HG02840 (cell line): ENCODE measurements at regions not wholly inside any gene's neighbourhood (a gene's known extent, or its start where the extent isn't known, plus 50 kb on each side); places are given as distances from the start of the nearest gene placed in this dataset.
"Not testable (repeated sequence)": the region's sequence is repeated elsewhere in the genome, so short reads cannot be mapped to it uniquely, and the experiment has no call there.

Experiments used
- ATAC-seq: cut with Tn5 transposase; IDR thresholded peaks from one replicate; pipeline ENCODE4 v1.9.1; 2021; ENCODE audit warnings: mild to moderate bottlenecking, moderate library complexity, moderate number of reproducible peaks; ENCODE audit not compliant: unreplicated experiment, low FRiP score

- ATAC-seq = no peak
Observed at GRCh38 chr13:54563286-54563685, 1534.7 kb downstream of the OLFM4 start.

DNA sequence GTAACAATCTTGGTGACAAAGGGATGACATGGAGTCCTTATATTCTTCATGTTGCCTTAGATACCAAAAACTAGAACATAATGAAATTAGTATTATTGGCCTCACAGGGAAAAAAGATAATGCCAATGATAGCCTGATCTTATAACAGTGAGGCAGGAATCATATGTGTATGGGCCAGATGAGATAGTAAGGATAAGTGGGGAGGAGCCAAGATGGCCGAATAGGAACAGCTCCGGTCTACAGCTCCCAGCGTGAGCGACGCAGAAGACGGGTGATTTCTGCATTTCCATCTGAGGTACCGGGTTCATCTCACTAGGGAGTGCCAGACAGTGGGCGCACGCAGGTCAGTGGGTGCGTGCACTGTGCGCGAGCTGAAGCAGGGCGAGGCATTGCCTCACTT is 1543.4 kb downstream of the OLFM4 start:
- not testable (repeated sequence) for ATAC-seq

DNA sequence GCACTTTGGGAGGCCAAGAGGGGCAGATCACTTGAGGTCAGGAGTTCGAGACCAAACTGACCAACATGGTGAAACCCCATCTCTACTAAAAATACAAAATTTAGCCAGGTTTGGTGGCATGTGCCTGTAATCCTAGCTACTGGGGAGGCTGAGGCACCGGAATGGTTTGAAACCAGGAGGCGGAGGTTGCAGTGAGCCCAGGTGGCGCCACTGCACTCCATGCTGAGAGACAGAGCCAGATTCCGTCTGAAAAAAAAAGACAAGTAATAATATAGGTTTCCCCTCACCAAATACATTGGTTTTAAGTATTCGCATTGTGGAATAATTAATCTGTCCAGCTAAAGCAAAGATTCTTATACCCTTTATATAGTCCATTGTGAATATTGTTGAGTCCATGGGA is 1544.6 kb downstream of the OLFM4 start:
- ATAC-seq = no peak

GRCh38 chr13:54574791-54575190 is 1546.2 kb downstream of the OLFM4 start:
- ATAC-seq = no peak

DNA sequence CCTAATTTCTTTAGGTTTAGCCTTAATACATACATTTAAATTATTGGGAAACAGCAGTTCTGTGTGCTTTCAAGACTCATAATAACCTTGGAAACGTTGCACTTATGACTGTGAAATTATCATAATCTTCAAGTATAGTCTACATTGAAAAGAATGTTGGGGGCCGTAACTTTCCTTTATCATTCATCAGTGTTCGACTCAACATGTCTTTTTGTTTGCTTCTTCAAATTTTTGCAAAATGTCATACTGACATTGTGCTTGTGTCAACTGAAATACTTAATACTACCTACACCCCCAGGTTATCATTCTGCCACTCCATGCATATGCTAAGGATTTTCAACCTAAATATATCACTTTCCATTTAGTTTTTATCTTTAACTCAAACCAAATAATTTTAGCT is 1562.9 kb downstream of the OLFM4 start:
- ATAC-seq = no peak

GRCh38 chr13:54592201-54592600 is 1563.6 kb downstream of the OLFM4 start:
- ATAC-seq = no peak

DNA sequence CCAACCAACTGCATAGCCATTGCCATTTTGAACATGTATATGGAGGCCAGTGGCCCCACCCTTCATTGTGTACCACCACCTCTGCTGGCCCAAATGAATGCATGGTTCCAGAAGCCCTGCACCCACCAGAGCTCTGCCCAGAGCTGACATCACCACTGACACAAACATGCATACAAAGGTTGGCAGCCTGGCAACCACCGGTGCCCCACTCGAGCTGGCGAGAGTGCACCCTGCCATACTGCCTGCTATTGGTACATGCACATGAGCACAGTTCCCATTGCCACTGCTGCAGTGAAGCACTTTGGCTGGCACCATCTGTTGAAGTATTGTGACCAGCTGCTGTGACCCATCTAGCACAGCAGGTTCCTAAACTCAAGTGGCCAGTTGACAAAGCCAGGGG is 1564.9 kb downstream of the OLFM4 start:
- no peak for ATAC-seq

DNA sequence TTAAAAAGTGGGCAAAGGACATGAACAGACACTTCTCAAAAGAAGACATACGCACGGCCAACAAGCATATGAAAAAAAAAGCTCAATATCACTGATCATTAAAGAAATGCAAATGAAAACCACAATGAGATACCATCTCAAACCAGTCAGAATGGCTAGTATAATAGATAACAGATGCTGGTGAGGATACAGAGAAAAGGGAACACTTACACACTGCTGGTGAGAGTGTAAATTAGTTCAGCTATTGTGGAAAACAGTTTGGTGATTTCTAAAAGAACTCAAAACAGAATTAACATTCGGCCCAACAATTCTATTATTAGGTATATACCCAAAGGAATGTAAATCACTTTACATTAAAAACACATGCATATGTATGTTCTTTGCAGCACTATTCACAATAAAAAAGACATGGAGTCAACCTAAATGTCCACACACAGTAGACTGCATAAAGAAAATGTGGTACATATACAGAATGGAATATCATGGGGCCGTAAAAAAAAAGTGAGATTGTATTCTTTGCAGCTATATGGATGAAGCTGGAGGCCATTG is 1569.0 kb downstream of the OLFM4 start:
- ATAC-seq = no peak

GRCh38 chr13:54599413-54599812 is 1570.8 kb downstream of the OLFM4 start:
- ATAC-seq = no peak

DNA sequence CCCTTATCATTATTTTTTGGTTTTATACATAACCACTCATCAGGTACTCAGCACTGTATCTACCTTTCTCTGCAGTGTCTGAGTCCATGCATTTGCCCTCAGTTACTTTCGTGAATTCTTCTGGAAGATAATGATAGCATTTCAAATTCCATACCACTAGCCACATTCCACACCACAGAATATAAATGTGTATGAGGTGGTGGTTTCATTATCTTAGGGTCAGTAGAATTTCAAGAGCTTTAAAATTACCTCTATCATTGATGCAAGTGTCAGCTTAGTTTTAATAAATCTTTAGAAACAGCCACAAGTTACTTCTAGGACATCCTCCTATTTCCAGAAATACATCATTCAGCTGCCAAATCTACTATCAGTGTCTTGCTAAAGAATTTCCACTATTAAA is 1578.3 kb downstream of the OLFM4 start:
- ATAC-seq = no peak

GRCh38 chr13:54607421-54607820 is 1578.8 kb downstream of the OLFM4 start:
- ATAC-seq = no peak

DNA sequence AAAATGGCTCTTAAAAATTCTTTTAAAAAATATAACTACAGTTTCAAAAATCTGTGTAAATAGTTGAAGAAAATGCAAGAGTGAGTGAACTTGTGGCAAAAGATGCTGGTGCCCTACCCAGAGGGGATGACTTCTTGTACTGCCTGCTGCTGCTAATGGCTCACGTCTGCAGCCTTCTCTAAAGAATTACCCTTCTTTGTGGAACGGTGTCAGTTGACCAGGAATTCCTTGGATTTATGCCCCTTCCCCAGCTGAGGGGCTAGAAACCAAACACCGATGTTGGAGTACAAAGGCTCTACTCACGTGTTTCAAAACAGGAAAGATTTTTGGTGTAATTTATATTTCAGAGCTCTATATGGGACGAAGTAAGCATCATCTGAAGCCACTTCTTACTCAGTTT is 1582.8 kb downstream of the OLFM4 start:
- ATAC-seq = no peak

- ATAC-seq = no peak
Observed at GRCh38 chr13:54614726-54615125, 1586.1 kb downstream of the OLFM4 start.

DNA sequence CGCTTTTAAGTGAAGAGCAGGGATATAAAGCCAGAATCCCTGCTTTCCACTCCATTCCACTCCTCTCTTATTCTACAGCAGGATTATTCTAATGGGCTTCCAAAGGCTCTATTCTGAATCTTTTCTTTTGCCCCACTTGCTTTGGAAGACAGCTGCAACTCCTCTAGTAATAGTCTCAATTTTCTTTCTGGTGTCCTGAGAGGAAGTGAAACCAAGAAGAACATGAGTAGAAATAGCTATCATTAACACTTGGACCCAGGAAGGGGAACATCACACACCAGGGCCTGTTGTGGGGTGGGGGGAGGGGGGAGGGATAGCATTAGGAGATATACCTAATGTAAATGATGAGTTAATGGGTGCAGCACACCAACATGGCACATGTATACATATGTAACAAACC is 1597.9 kb downstream of the OLFM4 start:
- ATAC-seq = not testable (repeated sequence)

- no peak for ATAC-seq
Observed at GRCh38 chr13:54627646-54628372, 1599.2 kb downstream of the OLFM4 start.

DNA sequence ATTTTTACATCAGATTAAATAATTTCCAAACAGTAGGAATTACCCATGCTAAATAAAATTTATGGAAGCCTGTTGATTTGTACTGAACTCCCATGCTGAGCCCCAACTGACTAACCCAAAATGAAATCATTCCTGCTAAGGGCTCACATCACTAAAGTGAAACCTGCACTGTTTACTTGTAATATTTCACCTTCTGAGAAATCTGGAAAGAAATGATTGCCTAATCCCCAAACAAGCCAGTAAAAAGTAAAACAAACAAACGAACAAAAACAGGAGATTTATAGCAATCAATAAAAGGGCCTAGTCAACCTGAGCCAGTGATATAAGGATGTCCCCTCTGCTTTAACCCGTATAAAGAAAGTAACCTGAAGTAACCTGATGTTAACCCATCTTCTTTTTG is 1599.8 kb downstream of the OLFM4 start:
- no peak for ATAC-seq

DNA sequence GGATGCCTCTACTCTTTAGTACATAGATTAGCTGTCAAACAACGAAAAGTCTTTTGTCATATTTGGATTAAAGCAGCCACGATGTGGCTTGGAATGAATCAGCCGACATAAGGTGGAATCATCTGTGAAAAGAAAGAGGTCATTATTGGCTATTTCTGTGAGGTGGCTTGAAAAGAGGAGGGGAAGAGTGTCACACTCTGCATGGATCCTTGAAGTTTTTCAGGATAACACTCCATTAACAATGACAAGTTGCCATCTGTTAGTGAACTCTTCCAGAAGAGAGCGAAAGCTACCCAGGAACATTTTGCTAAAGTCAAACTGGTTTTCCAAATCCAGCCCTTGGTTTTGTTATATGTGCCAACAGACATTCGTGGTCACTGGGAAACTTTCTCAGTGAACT is 1604.8 kb downstream of the OLFM4 start:
- no peak for ATAC-seq

- ATAC-seq = no peak
Observed at GRCh38 chr13:54636231-54636630, 1607.6 kb downstream of the OLFM4 start.

GRCh38 chr13:54637366-54637765 is 1608.8 kb downstream of the OLFM4 start:
- no peak for ATAC-seq

DNA sequence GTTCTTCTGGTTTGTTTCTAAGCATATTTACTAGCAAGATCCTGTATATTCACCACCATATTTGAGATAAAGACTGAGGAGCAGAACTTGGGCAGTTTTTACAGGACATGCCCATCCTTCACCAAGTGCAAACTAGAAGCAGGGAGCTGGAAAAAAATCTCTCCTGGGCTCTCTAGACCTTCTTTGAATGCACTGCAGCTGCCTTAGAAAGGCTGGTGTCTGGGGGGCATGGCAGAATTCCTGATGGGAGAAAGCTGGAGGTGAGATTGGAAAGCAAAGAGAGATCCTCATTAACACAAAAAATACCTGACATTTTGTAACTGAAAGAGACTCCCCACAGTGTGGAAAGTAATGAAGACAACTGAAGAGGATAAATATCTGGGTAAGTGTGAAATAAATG is 1612.1 kb downstream of the OLFM4 start:
- ATAC-seq = no peak

DNA sequence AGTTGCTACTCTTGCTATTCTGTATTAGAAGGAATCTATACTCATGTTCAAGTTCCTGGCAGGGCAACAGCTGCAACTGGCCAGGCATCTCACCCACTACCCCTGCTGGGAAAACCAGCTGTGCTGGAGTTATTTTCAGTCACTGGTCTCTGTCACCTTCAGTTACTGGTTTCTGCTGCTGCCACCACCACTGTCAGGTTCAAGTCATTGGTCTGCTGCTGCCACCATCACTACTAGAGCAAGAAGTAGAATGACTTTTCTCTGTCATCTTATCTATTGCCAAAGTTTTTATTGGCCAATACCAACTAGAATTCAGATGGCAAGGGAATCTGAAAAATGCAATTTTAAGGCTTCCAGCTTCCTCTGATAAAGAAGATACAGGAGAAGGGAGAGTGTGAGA is 1615.2 kb downstream of the OLFM4 start:
- ATAC-seq = no peak

- ATAC-seq = no peak
Observed at GRCh38 chr13:54647275-54647674, 1618.7 kb downstream of the OLFM4 start.

- ATAC-seq = no peak
Observed at GRCh38 chr13:54657588-54657987, 1629.0 kb downstream of the OLFM4 start.
